Stimulated activated CD8-positive, alpha-beta memory T cell treated with anti-CD3 and anti-CD28 coated beads, Interleukin-7, amount 100 ng/mL, for 48 hours (primary cell): ENCODE measurements at regions not wholly inside any gene's neighbourhood (a gene's known extent, or its start where the extent isn't known, plus 50 kb on each side); places are given as distances from the start of the nearest gene placed in this dataset.

ENCODE experiments used
- DNase-seq, 2 donors: peaks; one replicate each; pipeline ENCODE4 v3.0.0-alpha.2; 2020; ENCODE audit warnings: low read depth in 1 of 2; ENCODE audit errors: extremely low read depth in 1 of 2

- DNase-seq = no peak
These were observed 296.1 kb upstream of the DMAC1 start for GRCh38 chr9:8095672-8096086.

GRCh38 chr9:8088477-8088876 lies 288.9 kb upstream of the DMAC1 start:
- DNase-seq = no peak

GRCh38 chr9:8085986-8086385 lies 286.4 kb upstream of the DMAC1 start:
- no peak for DNase-seq

GRCh38 chr9:8078641-8079140 lies 279.1 kb upstream of the DMAC1 start:
- no peak for DNase-seq

GRCh38 chr9:8074713-8075286 lies 275.2 kb upstream of the DMAC1 start:
- DNase-seq = no peak

GRCh38 chr9:8071445-8071798 lies 271.8 kb upstream of the DMAC1 start:
- DNase-seq = no peak

- no peak for DNase-seq
These were observed 271.3 kb upstream of the DMAC1 start for GRCh38 chr9:8070779-8071444.

- DNase-seq = no peak
These were observed 262.9 kb upstream of the DMAC1 start for GRCh38 chr9:8062459-8062858.

- DNase-seq = no peak
These were observed 253.9 kb upstream of the DMAC1 start for GRCh38 chr9:8053501-8053900.

- no peak for DNase-seq
These were observed 253.4 kb upstream of the DMAC1 start for GRCh38 chr9:8052991-8053390.

- no peak for DNase-seq
These were observed 238.2 kb upstream of the DMAC1 start for GRCh38 chr9:8037745-8038144.

GRCh38 chr9:8036914-8037524 lies 237.4 kb upstream of the DMAC1 start:
- no peak for DNase-seq

- DNase-seq = no peak
These were observed 234.2 kb upstream of the DMAC1 start for GRCh38 chr9:8033794-8034193.

- DNase-seq = no peak
These were observed 230.5 kb upstream of the DMAC1 start for GRCh38 chr9:8030095-8030494.

GRCh38 chr9:8027351-8027750 lies 227.8 kb upstream of the DMAC1 start:
- DNase-seq = no peak

- DNase-seq = no peak
These were observed 226.0 kb upstream of the DMAC1 start for GRCh38 chr9:8025551-8025950.

- no peak for DNase-seq
These were observed 220.6 kb upstream of the DMAC1 start for GRCh38 chr9:8020186-8020585.

GRCh38 chr9:8019636-8020035 lies 220.1 kb upstream of the DMAC1 start:
- no peak for DNase-seq

- DNase-seq = no peak
These were observed 215.6 kb upstream of the DMAC1 start for GRCh38 chr9:8014997-8015682.

- DNase-seq = no peak
These were observed 213.4 kb upstream of the DMAC1 start for GRCh38 chr9:8012986-8013385.

GRCh38 chr9:8011974-8012373 lies 212.4 kb upstream of the DMAC1 start:
- DNase-seq = no peak

GRCh38 chr9:7996558-7996957 lies 197.0 kb upstream of the DMAC1 start:
- no peak for DNase-seq
